ENCODE measurements at regions not wholly inside any gene's neighbourhood (a gene's known extent, or its start where the extent isn't known, plus 50 kb on each side); places are given as distances from the start of the nearest gene placed in this dataset.
A peak's percentile ranks its signal among the peaks of the same experiment; 100 is the strongest.
"Not testable (repeated sequence)": the region's sequence is repeated elsewhere in the genome, so short reads cannot be mapped to it uniquely, and the experiment has no call there.

DNA sequence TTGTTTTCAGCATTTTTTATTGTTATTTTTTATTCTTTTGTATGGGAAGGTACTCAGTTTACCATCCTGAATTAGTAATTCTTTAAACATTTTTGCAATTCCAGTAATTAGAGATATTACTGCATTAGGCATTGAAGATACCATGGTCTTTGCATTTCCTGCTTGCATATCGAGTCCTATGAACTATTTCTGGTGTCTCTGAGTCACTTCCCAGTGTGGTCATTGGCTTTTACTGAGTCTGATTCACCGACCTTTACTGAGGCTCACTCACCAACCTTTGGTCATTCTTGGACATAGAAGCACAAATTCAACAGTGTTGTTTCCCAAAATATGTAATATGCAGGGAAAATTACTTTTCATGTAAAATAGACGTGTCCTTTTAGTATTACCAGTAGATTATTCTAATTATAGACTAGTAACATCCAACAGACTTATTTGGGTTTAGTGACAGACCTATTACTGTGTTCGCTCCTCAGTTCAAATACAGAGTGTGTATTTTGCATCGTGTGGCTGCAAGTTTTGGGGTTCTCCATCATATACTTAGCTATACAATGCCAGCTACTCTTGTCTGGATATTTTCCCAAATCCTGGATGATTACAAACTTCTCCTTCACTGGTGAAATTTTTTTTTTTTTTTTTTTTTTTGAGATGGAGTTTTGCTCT is 180.7 kb upstream of the PRSS1 start:
- DNase-seq (ENCODE audit: low read depth in 2 of 2): no peak

DNA sequence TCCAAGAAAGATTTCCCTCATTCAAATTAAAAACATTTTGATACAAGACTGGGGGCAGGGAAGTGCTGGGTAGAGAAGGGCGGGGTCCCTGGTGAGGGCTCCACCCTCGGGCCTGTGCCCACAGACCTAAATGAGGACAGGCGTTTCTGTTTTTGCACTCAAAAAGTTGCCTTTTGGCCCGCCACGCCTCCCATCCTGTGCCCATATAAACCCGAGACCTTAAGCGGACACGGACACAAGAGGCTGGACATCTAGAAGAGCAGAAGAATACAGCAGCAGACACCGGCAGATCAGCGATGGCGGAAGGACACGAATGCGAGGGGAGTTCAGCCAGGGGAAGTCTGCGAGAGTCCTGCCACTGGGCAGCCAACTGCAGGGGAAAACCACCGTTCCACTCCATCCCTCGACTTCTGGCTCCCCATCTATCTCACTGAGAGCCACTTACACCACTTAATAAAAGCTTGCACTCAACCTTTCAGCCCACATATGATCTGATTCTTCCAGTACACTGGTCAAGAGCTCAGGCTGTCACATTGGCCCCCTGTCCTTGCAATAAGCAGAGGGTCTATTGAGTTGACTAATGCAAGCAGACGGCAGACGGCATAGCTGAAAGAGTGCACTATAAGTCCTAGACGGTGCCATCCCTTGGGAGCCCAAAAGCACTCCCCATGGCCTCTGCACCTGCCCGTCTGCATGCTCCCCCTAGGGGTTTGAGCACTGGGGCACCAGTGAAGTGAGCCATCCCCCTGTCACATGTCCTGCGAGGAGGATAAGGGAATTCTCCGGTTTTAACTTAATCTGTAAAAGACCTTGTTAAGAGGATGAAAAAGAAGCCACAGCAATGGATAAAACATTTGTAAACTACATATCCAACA is 181.8 kb upstream of the PRSS1 start:
- no peak for DNase-seq (ENCODE audit: low read depth in 2 of 2)

DNA sequence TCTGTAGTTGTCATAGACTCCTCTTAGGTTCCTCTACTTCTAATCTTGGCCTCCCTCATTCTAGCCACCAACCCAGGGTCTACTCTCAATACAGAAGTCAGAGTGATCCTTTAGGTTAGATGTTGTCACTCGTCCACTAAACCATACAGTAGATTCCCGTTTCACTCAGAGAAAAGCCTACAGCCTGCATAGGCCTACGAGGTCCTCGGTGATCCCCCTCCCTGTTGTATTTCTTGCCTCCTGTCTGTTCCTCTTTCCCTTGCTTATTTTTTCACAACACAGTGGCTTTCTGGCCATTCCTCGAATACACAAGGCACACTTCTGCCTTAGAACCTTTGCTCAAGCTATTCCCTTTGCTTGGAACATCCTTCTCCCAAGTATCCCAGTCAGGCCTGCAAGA is 183.0 kb upstream of the PRSS1 start:
- DNase-seq (ENCODE audit: low read depth in 2 of 2): no peak

DNA sequence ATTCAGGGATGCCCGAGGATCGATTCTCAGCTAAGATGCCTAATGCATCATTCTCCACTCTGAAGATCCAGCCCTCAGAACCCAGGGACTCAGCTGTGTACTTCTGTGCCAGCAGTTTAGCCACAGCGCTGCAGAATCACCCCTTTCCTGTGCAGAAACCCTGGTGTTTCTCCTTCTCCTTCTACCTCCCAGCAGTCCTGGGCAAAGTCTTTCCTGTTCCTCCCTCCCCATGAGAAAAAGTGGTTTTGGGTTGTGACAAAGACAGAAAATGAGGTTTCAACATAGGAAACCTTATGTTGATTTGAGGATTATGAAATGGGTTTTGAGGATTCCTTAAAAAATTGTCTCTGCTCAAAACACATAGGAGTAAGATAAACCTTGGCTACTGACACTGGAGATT is 185.1 kb upstream of the PRSS1 start:
- DNase-seq (ENCODE audit: low read depth in 2 of 2): not testable (repeated sequence)

- no peak for DNase-seq (ENCODE audit: low read depth in 2 of 2)
These were observed 185.8 kb upstream of the PRSS1 start for GRCh38 chr7:142563470-142563869.

DNA sequence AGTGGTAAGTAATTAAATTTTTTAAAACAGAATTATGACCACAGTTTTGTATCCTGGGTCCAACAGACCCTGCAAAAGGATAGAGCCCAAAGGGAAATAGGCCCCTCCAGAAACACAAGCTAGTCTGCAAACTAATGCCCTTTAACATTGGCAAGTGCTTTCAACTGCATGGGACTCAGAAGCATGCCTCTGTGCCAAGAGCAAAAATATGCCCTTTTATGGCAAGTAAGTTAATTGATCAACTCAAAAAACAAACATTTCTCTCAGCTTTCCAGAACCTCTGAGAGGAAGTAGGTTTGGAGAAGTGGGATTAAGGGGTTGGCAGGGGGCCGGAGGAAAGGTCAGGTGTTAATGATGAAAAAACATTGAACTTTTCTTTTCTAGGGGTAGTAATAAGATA is 186.6 kb upstream of the PRSS1 start:
- DNase-seq (ENCODE audit: low read depth in 2 of 2): no peak

DNA sequence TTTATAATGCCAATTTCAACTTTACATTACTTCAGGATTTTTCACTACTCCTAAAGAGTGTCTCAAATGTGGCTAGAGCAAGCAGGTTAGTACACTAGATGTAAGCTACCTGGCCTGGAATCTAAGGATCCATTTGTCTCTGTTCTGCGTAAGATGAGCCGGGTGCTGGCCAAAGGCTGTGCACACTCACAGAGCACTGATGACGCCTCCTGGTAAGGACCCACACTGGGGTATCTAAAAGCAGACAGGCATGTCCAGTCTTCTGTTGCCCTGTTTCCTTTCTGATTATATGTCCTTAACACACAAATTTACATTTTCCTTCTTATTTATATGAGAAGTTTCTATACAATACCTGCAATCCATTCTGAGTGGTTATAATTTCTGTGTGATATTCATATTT is 187.9 kb upstream of the PRSS1 start:
- not testable (repeated sequence) for DNase-seq (ENCODE audit: low read depth in 2 of 2)

- not testable (repeated sequence) for DNase-seq (ENCODE audit: low read depth in 2 of 2)
These were observed 188.5 kb upstream of the PRSS1 start for GRCh38 chr7:142560770-142561169.

- DNase-seq (ENCODE audit: low read depth in 2 of 2): no peak
These were observed 189.1 kb upstream of the PRSS1 start for GRCh38 chr7:142560166-142560565.

- DNase-seq (ENCODE audit: low read depth in 2 of 2): no peak
These were observed 191.2 kb upstream of the PRSS1 start for GRCh38 chr7:142557971-142558582.

- no peak for DNase-seq (ENCODE audit: low read depth in 2 of 2)
These were observed 192.5 kb upstream of the PRSS1 start for GRCh38 chr7:142556740-142557139.

- DNase-seq (ENCODE audit: low read depth in 2 of 2): no peak
These were observed 194.4 kb upstream of the PRSS1 start for GRCh38 chr7:142554560-142555532.

GRCh38 chr7:142553216-142553615 is 196.1 kb upstream of the PRSS1 start:
- DNase-seq (ENCODE audit: low read depth in 2 of 2): no peak

- DNase-seq (ENCODE audit: low read depth in 2 of 2): no peak
These were observed 200.3 kb upstream of the PRSS1 start for GRCh38 chr7:142548978-142549377.

DNA sequence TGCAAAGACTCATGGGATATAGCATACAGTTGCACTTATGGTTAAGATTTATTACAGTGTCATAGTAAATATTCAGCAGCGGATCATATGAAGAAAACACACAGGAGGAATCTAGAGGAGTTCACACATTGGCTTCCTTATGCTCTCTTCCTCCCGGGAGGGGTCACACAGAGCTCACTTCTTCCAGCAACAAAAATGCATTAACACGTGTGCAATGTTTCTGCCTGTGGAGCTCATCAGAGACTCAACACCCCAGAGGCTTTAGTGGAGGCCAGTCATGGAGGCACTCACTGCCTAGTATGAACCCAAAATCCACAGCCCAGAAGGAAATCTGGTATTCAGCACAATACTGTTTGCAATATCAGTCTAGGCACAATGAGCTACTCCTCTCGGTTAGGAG is 202.8 kb upstream of the PRSS1 start:
- DNase-seq (ENCODE audit: low read depth in 2 of 2): no peak

- DNase-seq (ENCODE audit: low read depth in 2 of 2): no peak
These were observed 206.3 kb upstream of the PRSS1 start for GRCh38 chr7:142542942-142543341.

DNA sequence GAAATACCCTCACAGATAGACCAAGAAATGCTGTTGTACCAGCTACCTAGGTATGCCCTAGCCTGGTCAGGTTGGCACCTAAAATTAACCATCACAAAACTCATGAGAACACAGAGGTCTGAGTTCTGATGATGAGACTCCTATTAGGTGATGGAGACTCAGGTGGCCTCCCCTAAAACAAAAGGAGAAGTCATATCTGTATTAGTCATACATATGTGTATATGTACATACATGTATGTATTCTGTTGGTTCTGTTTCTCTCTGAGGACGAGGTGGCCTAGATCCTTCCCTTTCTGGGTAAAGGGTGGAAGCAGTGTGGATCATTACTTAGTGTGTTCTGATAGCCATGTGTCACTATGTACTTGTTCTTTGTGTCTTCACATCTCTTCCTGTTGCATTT is 207.2 kb upstream of the PRSS1 start:
- no peak for DNase-seq (ENCODE audit: low read depth in 2 of 2)

GRCh38 chr7:142540371-142540770 is 208.9 kb upstream of the PRSS1 start:
- DNase-seq (ENCODE audit: low read depth in 2 of 2): no peak

DNA sequence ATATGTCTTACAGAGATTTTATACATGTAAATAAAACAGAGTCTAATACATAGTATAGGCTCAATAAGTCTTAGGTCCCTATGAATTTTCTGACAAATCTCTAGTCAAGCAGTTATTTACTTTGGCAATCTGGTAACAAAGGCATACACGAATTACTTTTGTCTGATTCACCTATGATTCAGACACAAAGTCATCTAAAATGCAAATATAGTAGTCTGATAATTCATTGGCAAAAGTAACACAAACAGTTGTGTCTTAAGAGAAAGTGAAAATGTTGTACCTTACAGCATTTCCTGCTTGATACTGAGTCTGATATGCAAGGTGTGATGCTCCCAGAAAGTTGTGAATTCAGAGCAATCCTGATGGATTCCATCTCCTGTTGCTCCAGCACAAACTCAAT is 209.4 kb upstream of the PRSS1 start:
- DNase-seq (ENCODE audit: low read depth in 2 of 2): no peak

DNA sequence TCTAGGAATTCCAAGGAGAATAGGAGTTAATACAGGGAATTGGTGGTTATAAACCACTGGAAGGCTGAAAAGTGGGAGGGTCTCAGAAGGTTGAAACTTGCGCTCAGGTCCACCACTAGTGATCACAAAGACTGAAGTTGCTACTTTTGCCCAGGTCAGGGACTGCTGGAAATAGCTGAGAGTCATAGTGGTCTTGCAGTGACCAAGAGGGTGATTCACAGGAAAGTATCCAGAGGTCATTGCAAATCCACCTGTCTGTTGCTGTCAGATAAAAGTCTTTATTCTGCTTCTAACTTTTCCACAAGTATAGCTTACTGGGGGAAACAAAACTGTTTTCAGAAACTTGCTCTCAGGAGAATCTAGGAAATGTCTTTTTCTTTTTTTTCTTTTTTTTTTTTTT is 211.5 kb upstream of the PRSS1 start:
- no peak for DNase-seq (ENCODE audit: low read depth in 2 of 2)

- DNase-seq (ENCODE audit: low read depth in 2 of 2): peak; percentile 26 to 43
These were observed 214.0 kb upstream of the PRSS1 start for GRCh38 chr7:142535123-142535779.

All from stimulated activated CD8-positive, alpha-beta memory T cell treated with anti-CD3 and anti-CD28 coated beads, Interleukin-2, amount 100 ng/mL, for 1 hour (primary cell).